Muscle of leg (tissue), 3 donors: ENCODE measurements at regions not wholly inside any gene's neighbourhood (a gene's known extent, or its start where the extent isn't known, plus 50 kb on each side); places are given as distances from the start of the nearest gene placed in this dataset.

ENCODE experiments used
- DNase-seq: peaks from one replicate; pipeline ENCODE4 v3.0.0; 2013
- H3K27ac ChIP-seq: one replicate; pipeline ENCODE4 v1.5.1; 2013; ENCODE audit warnings: mild to moderate bottlenecking, low read length, control low read depth
- H3K27me3 ChIP-seq: one replicate; pipeline ENCODE4 v1.6.1; 2013; ENCODE audit warnings: low read length; ENCODE audit not compliant: control insufficient read depth, insufficient read depth
- H3K36me3 ChIP-seq: one replicate; pipeline ENCODE4 v1.6.1; 2013; ENCODE audit warnings: low read length; ENCODE audit not compliant: control insufficient read depth, insufficient read depth
- H3K4me1 ChIP-seq: one replicate; pipeline ENCODE4 v1.6.1; 2013; ENCODE audit warnings: low read length; ENCODE audit not compliant: control insufficient read depth, insufficient read depth
- H3K4me3 ChIP-seq: one replicate; pipeline ENCODE4 v1.5.1; 2013; ENCODE audit warnings: low read length, control low read depth
- H3K9me3 ChIP-seq: replicated peaks from 2 replicates; pipeline ENCODE4 v1.6.1; 2013; ENCODE audit warnings: low read depth, low read length; ENCODE audit not compliant: control insufficient read depth
- WGBS: methylation state at CpG from one replicate; pipeline ENCODE4 v1.1.5; 2013; ENCODE audit warnings: missing lambda C conversion rate; ENCODE audit not compliant: insufficient coverage; 5-methylcytosine and 5-hydroxymethylcytosine counted together

DNA sequence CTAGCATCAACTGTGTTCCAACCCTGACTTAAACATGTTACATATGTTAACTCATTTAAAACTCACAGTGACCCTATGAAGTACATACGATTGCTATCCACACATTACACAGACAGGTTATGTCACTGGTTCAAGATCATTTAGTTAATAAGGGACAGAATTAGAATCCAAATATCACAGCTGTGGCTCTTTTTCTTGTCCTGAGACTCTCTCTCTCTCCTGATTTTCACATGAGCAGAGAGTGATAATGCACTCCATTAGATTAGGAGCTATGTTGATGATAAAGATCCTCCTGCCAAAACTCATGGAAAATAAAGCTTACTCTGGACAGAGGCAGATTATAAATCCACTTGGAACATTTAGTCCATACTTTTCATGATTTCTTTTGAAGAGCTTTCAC is 408.3 kb downstream of the PPARGC1A start:
- no CpG with 5 or more reads among the region's 1 CpG for WGBS
- Histone ChIP-seq H3K27ac (no peak overlapping the region), H3K27me3 (no peaks in the 10 kb centered on the region), H3K36me3 (no peaks in the 10 kb centered on the region), H3K9me3 (no peaks in the 10 kb centered on the region), H3K4me3 (no peak overlapping the region), H3K4me1 (no peaks in the 10 kb centered on the region)
- DNase-seq = no peak

GRCh38 chr4:23477905-23478304 is 411.9 kb downstream of the PPARGC1A start:
- Histone ChIP-seq H3K4me1 (no peaks in the 10 kb centered on the region), H3K27me3 (no peaks in the 10 kb centered on the region), H3K27ac (no peak overlapping the region), H3K36me3 (no peaks in the 10 kb centered on the region), H3K4me3 (no peak overlapping the region), H3K9me3 (no peaks in the 10 kb centered on the region)
- no peak for DNase-seq

GRCh38 chr4:23476515-23477090 is 413.2 kb downstream of the PPARGC1A start:
- Histone ChIP-seq H3K9me3 (no peaks in the 10 kb centered on the region), H3K27me3 (no peaks in the 10 kb centered on the region), H3K36me3 (no peaks in the 10 kb centered on the region), H3K4me1 (no peaks in the 10 kb centered on the region), H3K27ac (no peak overlapping the region), H3K4me3 (no peak overlapping the region)
- DNase-seq = no peak
- 67% methylated on average over 1 of the region's 1 CpG for WGBS

DNA sequence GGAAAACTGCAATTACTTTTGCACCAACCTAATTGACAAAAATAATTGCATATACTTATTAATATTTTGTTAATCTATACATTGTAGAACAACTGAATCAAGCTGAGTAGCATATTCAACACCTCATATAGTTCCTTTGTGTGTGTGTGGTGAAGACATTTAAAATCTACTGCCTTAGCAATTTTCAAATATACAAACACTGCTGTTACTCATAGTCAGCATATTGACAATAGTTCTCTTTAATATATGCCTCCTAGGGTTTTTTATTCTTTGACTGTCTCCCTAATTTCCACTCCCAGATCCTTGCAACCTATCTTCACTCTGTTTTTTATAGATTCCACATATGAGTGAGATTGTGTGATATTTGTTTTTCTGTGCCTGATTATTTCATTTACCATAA is 426.8 kb downstream of the PPARGC1A start:
- no peak for DNase-seq
- Histone ChIP-seq H3K36me3 (no peaks in the 10 kb centered on the region), H3K4me1 (no peaks in the 10 kb centered on the region), H3K27ac (no peak overlapping the region), H3K9me3 (peaks cover 5% of the 10 kb centered on the region), H3K27me3 (no peaks in the 10 kb centered on the region), H3K4me3 (no peak overlapping the region)

DNA sequence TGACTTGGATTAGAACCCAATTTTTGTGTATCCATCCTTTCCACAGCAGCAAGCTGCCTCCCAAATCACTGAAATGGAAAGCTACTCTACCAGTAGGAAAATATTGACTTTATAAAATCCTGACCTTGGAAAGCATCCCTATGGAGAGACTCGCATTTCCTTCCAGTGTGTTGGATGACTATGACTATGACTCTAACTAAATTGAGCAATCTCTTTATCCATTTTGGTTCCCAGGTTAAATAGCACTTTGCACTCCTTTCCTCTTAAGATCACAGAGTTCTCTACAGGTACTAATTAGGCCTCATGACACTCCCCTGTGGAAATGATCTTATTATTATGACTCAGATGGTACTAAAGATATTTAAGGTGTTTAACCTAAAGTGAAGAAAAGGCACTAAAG is 431.8 kb downstream of the PPARGC1A start:
- Histone ChIP-seq H3K36me3 (no peaks in the 10 kb centered on the region), H3K27ac (no peak overlapping the region), H3K9me3 (no peaks in the 10 kb centered on the region), H3K4me3 (no peak overlapping the region), H3K4me1 (no peaks in the 10 kb centered on the region), H3K27me3 (no peaks in the 10 kb centered on the region)
- no peak for DNase-seq
- no CpG with 5 or more reads among the region's 1 CpG for WGBS

DNA sequence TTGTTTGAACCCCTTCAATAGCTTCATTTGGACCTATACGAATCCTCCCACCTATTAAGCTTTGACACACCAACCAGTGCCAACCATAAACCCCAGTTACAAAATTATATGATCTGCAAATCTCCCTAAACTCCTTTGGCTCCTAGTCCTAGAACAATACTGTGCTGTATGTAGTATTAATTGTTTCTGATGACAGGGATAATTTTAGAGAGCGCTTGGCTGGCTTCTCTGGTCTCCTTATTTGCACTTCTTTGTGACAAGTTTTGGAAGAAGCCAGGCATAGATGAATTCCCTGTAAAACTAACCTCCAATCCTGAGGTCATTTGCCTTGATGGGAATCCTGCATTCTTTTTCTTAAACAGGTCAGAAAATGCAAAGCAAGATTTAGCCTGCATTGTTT is 433.0 kb downstream of the PPARGC1A start:
- H3K27ac ChIP-seq = no peak overlapping the region
- WGBS = no CpG with 5 or more reads among the region's 2 CpGs
- no peak for DNase-seq
- H3K27me3 ChIP-seq = no peaks in the 10 kb centered on the region
- no peaks in the 10 kb centered on the region for H3K9me3 ChIP-seq
- no peaks in the 10 kb centered on the region for H3K4me1 ChIP-seq
- no peaks in the 10 kb centered on the region for H3K36me3 ChIP-seq
- H3K4me3 ChIP-seq = no peak overlapping the region

DNA sequence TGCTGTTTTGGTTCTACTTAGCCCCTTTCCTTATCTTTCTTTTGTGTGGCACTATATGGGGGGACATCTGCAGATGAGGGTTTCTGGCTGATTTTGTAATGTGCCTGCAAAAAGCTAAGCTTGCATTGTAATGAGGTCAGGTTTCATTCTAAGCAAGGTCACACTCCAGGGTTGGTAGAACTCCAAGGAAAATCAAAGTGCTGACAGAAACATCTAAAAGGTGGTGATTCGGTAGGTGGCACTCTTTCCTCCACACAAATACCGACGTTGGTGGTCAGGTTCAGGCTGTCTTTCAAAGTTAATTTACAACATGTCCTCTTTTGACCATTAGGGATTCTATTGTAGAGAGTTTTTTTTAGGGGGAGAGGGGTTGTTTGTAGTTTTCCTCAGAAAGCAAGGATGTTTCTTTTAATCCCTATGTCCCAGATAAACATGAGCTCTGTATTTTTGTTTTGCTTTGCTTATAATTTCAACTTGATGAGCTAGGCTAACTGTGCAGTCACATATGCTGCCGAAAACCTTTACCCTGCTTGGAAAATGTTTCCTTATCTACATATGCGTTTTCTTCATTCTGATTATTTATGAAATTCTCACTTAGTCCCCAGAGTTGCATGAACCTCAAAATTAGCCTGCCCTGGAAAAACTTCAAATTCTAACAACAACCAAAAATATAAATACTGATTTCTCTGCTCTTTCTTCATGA is 434.2 kb downstream of the PPARGC1A start:
- 60% methylated on average over 1 of the region's 5 CpGs for WGBS
- H3K27me3 ChIP-seq = no peaks in the 10 kb centered on the region
- DNase-seq = peak; percentile 11
- H3K4me3 ChIP-seq = no peak overlapping the region
- no peak overlapping the region for H3K27ac ChIP-seq
- no peaks in the 10 kb centered on the region for H3K9me3 ChIP-seq
- no peaks in the 10 kb centered on the region for H3K36me3 ChIP-seq
- no peaks in the 10 kb centered on the region for H3K4me1 ChIP-seq

DNA sequence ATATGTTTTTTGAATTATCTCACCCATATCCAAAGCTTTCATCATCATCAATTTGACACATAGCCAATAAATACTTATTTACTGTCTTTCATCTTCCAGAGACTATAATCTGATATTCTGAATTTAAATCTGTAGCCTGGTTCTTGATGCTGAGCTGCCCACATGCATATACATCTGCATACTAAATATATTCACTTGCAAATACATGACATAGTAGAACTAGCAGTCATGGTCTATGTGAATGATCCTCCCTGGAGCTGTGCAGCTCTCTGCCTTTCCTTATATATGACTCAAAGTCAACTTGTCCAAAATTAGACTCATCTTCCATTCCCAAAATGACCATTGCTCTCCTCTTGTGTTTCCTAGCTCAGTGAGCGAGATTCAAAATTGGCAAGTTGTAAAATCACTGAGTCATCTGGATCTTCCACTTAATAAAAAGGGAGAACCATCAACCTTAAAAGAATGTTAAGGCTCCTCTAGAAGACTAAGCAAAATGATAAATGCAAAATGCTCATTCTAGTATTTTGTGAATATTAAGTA is 448.2 kb downstream of the PPARGC1A start:
- H3K4me3 ChIP-seq = no peak overlapping the region
- no peaks in the 10 kb centered on the region for H3K9me3 ChIP-seq
- no peak for DNase-seq
- no peak overlapping the region for H3K27ac ChIP-seq
- H3K4me1 ChIP-seq = no peaks in the 10 kb centered on the region
- H3K27me3 ChIP-seq = no peaks in the 10 kb centered on the region
- no peaks in the 10 kb centered on the region for H3K36me3 ChIP-seq
- WGBS = no CpG with 5 or more reads among the region's 1 CpG

GRCh38 chr4:23438764-23439163 is 451.1 kb downstream of the PPARGC1A start:
- Histone ChIP-seq H3K27me3 (no peaks in the 10 kb centered on the region), H3K36me3 (no peaks in the 10 kb centered on the region), H3K4me1 (no peaks in the 10 kb centered on the region), H3K27ac (no peak overlapping the region), H3K9me3 (no peaks in the 10 kb centered on the region), H3K4me3 (no peak overlapping the region)
- no peak for DNase-seq
- no CpG with 5 or more reads among the region's 1 CpG for WGBS

DNA sequence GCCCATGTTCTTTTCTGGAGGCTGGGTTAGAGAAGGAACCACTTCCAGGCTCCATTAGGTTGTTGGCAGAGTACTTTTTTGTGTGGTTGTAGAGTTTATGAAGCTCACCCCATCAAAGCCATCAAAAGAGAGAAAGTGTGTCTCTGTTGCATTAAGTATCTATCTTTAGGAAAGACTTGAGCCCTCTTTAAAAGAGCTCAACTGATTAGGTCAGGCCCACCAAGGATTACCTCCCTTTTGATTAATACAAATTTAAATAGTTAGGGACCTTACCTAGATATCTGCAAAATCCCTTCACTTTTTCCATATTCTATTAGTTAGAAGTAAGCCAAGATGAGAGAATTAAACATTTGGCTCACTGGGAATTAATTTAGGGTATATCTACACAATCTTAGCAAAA is 460.4 kb downstream of the PPARGC1A start:
- no peak overlapping the region for H3K27ac ChIP-seq
- no peaks in the 10 kb centered on the region for H3K4me1 ChIP-seq
- no peaks in the 10 kb centered on the region for H3K36me3 ChIP-seq
- no peaks in the 10 kb centered on the region for H3K27me3 ChIP-seq
- H3K9me3 ChIP-seq = no peaks in the 10 kb centered on the region
- no peak overlapping the region for H3K4me3 ChIP-seq
- DNase-seq = no peak

DNA sequence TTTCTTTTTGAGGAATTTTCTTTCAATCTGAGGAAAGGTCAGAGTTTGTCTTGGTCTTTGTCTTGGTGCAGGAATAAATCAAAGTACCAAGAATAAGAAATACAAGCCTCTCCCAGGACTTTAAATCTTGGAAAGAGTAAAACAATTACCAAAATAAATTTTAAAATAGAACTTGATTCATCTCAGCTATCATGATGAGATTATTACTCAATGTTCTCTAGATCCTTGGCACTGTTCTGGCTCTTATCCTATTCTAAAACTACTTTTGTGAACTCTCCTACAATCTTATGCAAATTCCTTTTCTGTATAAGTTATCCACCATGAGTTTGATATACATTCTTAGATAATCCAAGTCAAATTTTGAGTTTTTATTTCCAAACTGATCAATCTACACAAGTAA is 464.3 kb downstream of the PPARGC1A start:
- peaks cover 4% of the 10 kb centered on the region for H3K4me1 ChIP-seq
- H3K27me3 ChIP-seq = no peaks in the 10 kb centered on the region
- no peak for DNase-seq
- H3K36me3 ChIP-seq = no peaks in the 10 kb centered on the region
- no peak overlapping the region for H3K4me3 ChIP-seq
- H3K9me3 ChIP-seq = no peaks in the 10 kb centered on the region
- H3K27ac ChIP-seq = no peak overlapping the region
